GDM1 (cell line): ENCODE measurements at regions not wholly inside any gene's neighbourhood (a gene's known extent, or its start where the extent isn't known, plus 50 kb on each side); places are given as distances from the start of the nearest gene placed in this dataset.
"Not testable (repeated sequence)": the region's sequence is repeated elsewhere in the genome, so short reads cannot be mapped to it uniquely, and the experiment has no call there.

Source experiments
- DNase-seq: peaks from one replicate; lab custom pipeline; 2025; lab: John Stamatoyannopoulos, UW

GRCh38 chr6:160804639-160805038, 102.6 kb downstream of the PLG start:
- no peak for DNase-seq

- DNase-seq = no peak
These were observed 106.2 kb downstream of the PLG start for GRCh38 chr6:160808263-160808662.

DNA sequence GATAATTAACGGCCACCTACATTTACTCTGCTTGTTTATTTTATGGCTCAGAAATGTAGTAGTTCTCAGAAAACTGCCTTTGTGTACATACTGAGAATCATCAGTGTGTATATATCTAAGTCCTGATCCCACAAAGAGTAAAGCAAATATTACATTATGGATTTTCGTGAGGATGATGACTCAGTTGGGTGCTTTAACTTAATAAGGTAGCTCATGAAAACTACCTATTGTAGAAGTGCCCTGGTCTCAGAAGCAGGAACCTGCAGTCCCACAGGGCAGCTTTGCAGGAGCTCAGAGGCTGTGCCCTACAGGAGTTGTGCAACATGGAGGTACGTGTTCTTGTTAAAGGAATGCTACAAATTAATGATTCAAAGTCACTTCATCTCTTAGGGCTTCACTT, 108.2 kb downstream of the PLG start:
- no peak for DNase-seq

GRCh38 chr6:160812097-160812496, 110.1 kb downstream of the PLG start:
- DNase-seq = no peak

DNA sequence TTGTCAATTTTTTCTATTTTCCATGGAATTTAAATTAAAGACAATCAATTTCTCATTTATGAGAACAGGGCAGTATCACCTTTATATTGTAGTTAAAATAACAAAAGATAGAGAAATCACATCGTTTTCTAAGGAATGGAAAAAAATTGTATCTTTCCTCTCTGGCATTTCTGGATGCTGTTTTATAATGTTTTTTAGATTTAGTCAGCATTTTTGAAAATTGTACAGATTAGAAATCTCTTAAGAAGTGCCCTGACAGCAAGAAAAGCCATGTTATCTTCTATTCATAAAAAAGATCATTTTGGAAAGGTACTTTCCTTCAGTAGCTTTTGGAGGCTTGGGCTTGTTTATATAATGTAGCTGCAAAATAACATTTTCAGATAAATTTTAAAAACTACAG, 116.9 kb downstream of the PLG start:
- DNase-seq = no peak

DNA sequence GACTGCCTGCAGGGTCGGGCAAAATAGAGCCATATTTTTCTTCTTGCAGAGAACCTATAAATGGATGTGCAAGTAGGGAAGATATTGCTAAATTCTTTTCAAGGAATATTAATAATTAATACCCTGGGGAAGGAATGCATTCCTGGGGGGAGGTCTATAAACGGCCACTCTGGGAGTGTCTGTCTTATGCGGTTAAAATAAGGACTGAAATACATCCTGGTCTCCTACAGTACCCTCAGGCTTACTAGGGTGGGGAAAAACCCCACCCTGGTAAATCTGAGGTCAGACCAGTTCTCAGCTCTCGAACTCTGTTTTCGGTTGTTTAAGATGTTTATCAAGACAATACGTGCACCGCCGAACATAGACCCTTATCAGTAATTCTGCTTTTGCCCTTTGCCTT, 118.6 kb downstream of the PLG start:
- DNase-seq = not testable (repeated sequence)

DNA sequence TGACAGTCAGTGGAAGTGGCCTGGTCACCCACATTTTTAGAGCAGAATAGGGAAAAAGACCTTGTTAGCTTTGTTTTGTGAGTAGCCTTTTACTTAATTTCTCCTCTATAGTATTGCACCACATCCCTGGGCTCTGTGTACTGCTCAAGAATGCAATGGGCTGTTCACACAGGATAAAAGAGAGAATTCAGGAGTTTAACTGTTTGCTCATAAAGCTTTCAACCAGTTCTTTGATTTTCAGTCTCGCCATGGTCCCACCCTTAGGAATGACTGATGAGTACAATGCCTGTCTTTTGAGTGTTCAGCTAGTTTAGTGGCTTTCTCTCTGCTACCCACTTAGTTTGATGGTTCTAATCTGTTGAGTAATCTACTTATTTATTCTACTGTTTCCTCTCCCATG, 129.7 kb downstream of the PLG start:
- no peak for DNase-seq

DNA sequence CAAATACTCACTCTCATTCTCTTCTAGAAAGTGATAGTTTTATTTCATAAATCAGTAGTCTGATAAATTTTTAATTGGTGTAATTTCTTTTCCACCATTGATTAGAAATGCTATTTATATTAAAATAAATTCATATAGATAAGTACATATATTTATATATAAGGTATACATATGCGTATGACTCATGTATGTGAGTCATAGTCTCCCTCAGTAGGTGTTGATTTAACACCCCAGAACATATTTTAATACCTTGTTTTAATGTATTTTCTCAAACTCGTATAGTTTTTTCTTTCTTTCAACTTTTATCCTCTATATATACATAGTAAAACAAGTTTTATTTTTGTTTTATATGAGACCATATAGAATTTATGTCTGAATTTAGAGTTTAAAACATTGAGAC, 130.4 kb downstream of the PLG start:
- no peak for DNase-seq

DNA sequence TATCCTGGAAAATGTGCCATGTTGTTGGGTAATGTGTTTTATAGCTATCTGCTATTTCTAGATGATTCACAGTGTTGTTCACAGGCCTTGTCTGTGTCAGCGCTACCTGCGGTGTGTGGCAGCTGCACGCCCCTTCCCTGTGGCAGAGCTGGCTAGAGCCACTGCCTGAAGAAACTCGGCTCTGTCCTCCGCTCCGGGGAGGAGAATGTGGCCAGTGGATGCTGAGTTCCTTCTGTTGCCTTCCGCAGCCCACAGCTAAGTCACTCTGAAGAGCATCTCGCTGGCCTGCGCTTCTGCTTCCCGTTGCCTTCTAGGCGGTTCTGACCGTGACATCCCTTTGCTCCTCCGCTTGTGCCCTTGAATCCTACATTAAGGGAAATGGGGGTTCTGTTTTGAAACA, 135.1 kb downstream of the PLG start:
- no peak for DNase-seq

GRCh38 chr6:160851031-160851430, 140.5 kb upstream of the MAP3K4 start:
- DNase-seq = no peak

- DNase-seq = no peak
These were observed 137.6 kb upstream of the MAP3K4 start for GRCh38 chr6:160853946-160854345.

GRCh38 chr6:160858886-160859285, 132.7 kb upstream of the MAP3K4 start:
- no peak for DNase-seq

GRCh38 chr6:160859822-160860221, 131.7 kb upstream of the MAP3K4 start:
- DNase-seq = no peak

GRCh38 chr6:160861824-160862223, 129.7 kb upstream of the MAP3K4 start:
- DNase-seq = no peak

- DNase-seq = no peak
These were observed 127.8 kb upstream of the MAP3K4 start for GRCh38 chr6:160863782-160864181.

- no peak for DNase-seq
These were observed 120.2 kb upstream of the MAP3K4 start for GRCh38 chr6:160871320-160871719.

- no peak for DNase-seq
These were observed 110.3 kb upstream of the MAP3K4 start for GRCh38 chr6:160881148-160881808.

- DNase-seq = no peak
These were observed 109.6 kb upstream of the MAP3K4 start for GRCh38 chr6:160882006-160882405.

GRCh38 chr6:160882791-160883279, 108.7 kb upstream of the MAP3K4 start:
- no peak for DNase-seq

- DNase-seq = no peak
These were observed 108.0 kb upstream of the MAP3K4 start for GRCh38 chr6:160883560-160883959.

GRCh38 chr6:160883999-160884398, 107.6 kb upstream of the MAP3K4 start:
- no peak for DNase-seq

- DNase-seq = not testable (repeated sequence)
These were observed 102.4 kb upstream of the MAP3K4 start for GRCh38 chr6:160889148-160889547.

DNA sequence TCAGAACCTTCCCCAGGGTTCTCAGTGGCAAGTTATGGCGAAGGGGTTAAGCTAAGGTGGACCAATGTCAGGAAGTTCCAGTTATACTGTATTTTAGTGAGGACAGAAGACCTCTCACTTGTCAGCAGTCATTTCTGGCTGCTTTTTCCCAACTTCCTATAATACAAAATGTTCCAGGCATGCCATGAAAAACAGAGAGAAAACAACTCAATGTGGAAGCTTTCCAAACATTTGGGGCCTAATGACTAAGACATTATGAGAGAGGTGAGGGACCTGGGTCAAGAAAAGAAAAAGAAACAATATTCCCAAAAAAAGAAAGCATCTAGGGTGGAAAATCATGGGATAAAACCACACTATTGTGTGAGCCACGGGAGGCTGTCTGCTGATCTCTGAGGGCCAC, 99.9 kb upstream of the MAP3K4 start:
- DNase-seq = no peak

DNA sequence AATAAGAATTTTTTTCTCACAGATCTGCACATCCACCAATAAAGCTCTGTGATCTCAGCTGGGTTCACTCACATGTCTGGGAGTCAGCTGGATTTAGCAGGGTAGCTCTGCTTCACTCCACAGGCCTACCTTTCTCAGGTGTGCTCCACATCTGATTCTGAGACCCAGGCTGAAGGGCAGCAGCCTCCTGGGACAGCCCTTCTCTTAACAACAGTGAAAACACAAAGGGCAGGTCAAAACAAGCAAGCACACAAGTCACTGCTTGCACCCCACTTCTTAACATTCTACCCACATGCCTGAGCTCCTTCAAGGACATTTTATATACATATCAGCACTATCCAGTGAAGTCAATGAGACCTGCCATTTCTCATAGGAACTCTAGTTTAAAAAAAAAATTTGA, 96.0 kb upstream of the MAP3K4 start:
- no peak for DNase-seq
